ENCODE measurements at regions not wholly inside any gene's neighbourhood (a gene's known extent, or its start where the extent isn't known, plus 50 kb on each side); places are given as distances from the start of the nearest gene placed in this dataset.

DNA sequence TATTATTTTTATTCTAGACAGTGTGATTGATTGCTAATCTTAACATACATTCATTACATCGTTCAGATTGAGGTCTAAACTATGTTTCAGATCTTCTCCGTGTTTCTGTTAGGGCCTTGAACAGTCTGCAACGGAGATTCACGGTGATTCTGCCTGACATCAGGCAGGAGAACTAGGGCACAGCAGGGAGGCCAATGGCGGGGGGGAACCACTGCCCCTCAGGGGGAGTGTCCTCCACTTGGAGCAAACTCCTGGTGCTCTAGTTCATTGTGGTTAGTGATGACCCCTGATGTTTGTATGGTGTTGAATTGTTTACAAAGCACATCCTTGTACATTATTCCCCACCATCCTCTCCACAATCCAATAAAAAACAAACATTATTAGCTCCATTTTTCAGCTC lies 173.5 kb downstream of the ZNF608 start:
- Mint-ChIP-seq H3K4me1 (peaks cover 5 to 16% of the 10 kb centered on the region in 2 donors), H3K36me3 (no peaks in the 10 kb centered on the region), H3K27me3 (ENCODE audit: low read depth in 3 of 3) (peaks cover 4 to 9% (median 5%) of the 10 kb centered on the region in 3 donors), H3K4me3 (no peak overlapping the region), H3K27ac (no peak overlapping the region), H3K9me3 (peaks cover 0 to 2% (median 0%) of the 10 kb centered on the region in 6 donors)
- no peak for DNase-seq

DNA sequence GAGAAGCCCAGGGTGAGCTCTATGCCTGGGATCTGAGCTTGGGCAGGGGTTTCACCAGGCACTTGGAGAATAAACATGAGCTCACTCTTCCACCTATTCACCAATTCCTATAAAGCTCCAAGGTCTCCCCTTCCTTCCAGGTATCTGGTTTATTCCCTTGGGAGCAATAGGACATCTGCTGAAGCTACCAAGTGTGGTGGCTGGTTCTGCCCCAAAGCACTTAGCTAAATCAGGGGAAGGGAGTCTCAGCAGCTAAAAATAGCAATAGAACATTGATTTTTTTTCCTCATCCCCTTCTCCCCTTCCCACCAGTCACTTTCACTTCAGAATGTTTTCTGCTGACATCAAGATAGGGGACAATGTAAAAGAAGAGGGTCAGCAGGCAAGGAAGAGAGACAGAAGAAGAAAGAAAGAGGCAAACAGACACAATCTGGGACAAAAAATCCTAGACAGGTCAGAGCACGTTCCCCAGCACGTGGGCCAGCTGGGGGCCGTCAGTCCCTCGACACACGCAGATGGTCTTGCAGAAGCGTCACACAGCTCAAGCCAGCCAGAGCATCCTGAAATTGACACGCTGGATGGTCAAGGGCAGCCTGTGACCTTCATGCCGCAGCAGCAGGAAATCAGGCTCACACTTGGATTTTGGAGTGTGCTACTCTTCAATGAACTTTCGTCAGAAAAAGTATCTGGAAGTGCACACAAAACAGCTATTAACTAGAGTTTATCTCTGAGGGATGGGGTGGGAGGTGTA lies 176.0 kb downstream of the ZNF608 start:
- H3K36me3 Mint-ChIP-seq, result no peaks in the 10 kb centered on the region
- no peak overlapping the region for H3K27ac Mint-ChIP-seq
- H3K9me3 Mint-ChIP-seq, result peaks cover 0 to 2% (median 0%) of the 10 kb centered on the region in 6 donors
- H3K27me3 Mint-ChIP-seq (ENCODE audit: low read depth in 3 of 3), result peaks cover 3 to 8% (median 4%) of the 10 kb centered on the region in 3 donors
- H3K4me3 Mint-ChIP-seq, result no peak overlapping the region
- no peak for DNase-seq
- H3K4me1 Mint-ChIP-seq, result no peaks in the 10 kb centered on the region

DNA sequence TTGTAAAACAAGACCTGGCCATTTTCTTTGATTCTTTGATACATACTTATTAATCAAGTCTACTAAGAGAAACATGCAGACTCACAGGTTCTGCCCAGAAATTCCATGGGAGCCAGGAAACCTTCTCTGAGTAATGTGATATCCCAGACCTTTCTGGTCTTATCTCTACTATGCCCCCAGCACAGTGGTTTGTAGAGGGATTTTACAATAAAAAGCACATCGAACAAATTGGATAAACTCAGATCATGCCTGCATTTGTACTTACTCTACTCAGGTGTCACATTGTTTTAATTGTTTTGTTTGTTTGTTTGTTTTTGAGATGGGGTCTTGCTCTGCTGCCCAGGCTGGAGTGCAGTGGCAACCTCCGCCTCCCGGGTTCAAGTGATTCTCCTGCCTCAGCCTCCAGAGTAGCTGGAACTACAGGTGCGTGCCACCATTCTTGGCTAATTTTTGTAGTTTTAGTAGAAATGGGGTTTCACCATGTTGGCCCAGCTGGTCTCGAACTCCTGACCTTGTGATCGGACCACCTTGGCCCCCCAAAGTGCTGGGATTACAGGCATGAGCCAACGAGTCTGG lies 179.5 kb downstream of the ZNF608 start:
- DNase-seq, result no peak
- peaks cover 4 to 8% (median 5%) of the 10 kb centered on the region in 3 donors for H3K27me3 Mint-ChIP-seq (ENCODE audit: low read depth in 3 of 3)
- H3K36me3 Mint-ChIP-seq, result no peaks in the 10 kb centered on the region
- no peaks in the 10 kb centered on the region for H3K9me3 Mint-ChIP-seq
- no peaks in the 10 kb centered on the region for H3K4me1 Mint-ChIP-seq
- no peak overlapping the region for H3K4me3 Mint-ChIP-seq
- no peak overlapping the region for H3K27ac Mint-ChIP-seq

DNA sequence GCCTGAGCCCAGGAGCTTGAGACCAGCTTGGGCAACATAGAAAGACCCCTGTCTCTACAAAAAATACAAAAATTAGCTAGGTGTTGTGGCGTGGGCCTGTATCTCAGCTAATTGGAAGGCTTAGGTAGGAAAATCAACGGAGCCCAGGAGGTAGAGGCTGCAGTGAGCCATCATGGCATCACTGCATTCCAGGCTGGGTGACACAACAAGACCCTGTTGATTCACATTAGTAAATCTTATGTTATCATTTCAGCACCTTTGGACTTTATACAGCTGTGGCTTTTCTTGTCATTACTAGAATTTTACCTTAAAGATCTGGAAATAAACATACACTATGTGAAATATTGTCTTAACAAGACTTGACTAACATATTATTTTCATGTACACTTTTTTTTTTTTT lies 185.0 kb downstream of the ZNF608 start:
- Mint-ChIP-seq H3K27me3 (ENCODE audit: low read depth in 3 of 3) (peaks cover 0 to 5% (median 0%) of the 10 kb centered on the region in 3 donors), H3K4me1 (no peaks in the 10 kb centered on the region), H3K9me3 (no peaks in the 10 kb centered on the region), H3K36me3 (no peaks in the 10 kb centered on the region), H3K4me3 (no peak overlapping the region), H3K27ac (no peak overlapping the region)
- no peak for DNase-seq

DNA sequence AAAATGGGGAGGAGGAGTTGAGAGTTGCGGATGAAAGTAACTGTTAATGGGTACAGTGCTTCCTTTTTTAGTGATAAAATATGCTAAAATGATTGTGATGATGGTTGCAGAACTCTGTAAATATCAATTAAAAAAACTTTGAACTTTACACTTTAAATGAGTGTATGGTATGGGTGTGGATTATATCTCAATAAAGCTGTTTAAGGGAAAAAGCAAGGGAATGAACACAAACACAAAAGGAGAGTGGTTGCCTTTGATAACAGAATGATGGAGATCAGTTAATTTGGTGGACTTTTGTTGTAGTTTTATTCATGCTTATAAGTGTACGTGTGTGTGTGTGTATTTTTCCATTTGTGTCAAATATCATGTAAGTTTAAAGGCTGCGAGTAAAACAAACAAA lies 186.1 kb downstream of the ZNF608 start:
- no peak for DNase-seq
- H3K4me3 Mint-ChIP-seq, result no peak overlapping the region
- peaks cover 0 to 5% (median 0%) of the 10 kb centered on the region in 3 donors for H3K27me3 Mint-ChIP-seq (ENCODE audit: low read depth in 3 of 3)
- H3K36me3 Mint-ChIP-seq, result no peaks in the 10 kb centered on the region
- H3K27ac Mint-ChIP-seq, result no peak overlapping the region
- H3K4me1 Mint-ChIP-seq, result no peaks in the 10 kb centered on the region
- H3K9me3 Mint-ChIP-seq, result no peaks in the 10 kb centered on the region

DNA sequence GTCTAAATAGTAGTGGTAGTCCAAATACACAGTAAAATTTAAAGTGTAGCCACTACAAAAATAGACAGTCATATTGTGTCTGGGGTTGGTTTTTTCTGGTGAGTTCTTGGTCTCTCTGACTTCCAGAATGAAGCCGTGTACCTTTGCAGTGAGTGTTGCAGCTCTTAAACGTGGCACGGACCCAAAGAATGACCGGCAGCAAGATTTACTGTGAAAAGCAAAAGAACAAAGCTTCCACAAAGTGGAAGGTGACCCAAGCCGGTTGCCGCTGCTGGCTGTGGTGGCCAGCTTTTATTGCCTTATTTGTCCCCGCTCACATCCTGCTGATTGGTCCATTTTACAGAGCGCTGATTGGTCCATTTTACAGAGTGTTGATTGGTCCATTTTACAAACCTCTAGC lies 188.7 kb downstream of the ZNF608 start:
- no peak for DNase-seq
- Mint-ChIP-seq H3K9me3 (no peaks in the 10 kb centered on the region), H3K4me3 (no peak overlapping the region), H3K36me3 (no peaks in the 10 kb centered on the region), H3K27ac (no peak overlapping the region), H3K4me1 (no peaks in the 10 kb centered on the region), H3K27me3 (ENCODE audit: low read depth in 3 of 3) (peaks cover 0 to 6% (median 0%) of the 10 kb centered on the region in 3 donors)

DNA sequence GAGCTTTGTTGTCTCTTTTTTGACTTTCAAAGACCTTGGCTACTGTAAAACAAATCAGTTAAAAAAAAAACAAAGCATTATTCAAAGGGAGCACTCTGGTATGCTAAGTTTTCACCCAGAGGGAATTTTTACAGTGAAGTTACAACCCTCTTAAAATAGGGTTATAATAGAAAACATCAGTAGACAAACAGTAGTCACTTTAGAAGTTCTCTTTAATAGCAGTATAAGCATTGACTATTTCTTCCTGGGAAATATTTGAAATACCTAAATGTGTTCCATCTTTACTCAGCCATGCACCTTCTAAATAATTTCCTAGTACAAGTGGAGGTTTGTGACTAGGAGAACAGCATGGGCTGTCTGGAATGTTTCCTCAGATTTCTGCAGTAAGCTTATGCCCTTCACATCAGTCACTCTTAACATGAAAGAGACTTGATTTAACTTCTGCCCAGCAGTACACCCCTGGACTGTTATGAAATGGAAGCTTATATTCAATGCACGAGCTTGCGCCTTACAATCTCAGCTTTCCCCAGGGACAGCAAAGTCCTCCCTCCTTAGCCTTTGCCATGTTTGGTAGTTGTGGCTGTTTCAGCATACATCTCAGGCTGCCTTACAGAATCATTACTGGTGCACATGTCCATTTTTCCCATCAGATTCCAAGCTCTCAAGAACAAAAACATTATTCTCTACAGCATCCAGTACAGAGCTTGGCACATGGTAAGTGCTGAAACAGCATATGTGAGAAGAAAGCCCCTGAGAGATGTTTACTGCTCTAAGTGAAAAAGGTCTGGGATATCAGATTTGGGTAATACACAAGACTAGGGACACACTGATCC lies 191.5 kb downstream of the ZNF608 start:
- Mint-ChIP-seq H3K9me3 (no peaks in the 10 kb centered on the region), H3K36me3 (no peaks in the 10 kb centered on the region), H3K4me1 (no peaks in the 10 kb centered on the region), H3K27me3 (ENCODE audit: low read depth in 3 of 3) (peaks cover 0 to 5% (median 0%) of the 10 kb centered on the region in 3 donors), H3K27ac (no peak overlapping the region), H3K4me3 (no peak overlapping the region)
- no peak for DNase-seq

DNA sequence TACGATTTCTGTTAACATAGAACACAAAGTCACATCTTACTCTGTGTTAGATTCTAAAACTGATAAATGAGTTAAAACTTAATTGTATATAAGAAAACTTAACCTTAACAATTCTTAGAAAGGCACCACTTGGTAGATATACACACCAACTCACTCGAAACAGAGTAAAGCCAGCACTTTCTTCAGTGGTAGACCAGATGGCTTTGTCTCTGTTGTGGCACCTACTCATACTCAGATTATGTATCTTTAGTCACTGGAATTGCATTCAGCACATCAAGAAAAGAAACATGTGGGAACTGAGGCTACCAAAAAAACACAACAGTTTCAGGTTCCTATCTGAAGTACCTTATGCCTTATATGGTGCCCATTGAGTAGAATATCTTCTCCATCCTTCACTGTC lies 192.5 kb downstream of the ZNF608 start:
- H3K9me3 Mint-ChIP-seq, result no peaks in the 10 kb centered on the region
- no peaks in the 10 kb centered on the region for H3K4me1 Mint-ChIP-seq
- H3K4me3 Mint-ChIP-seq, result no peak overlapping the region
- no peaks in the 10 kb centered on the region for H3K36me3 Mint-ChIP-seq
- no peak overlapping the region for H3K27ac Mint-ChIP-seq
- peaks cover 0 to 6% (median 0%) of the 10 kb centered on the region in 3 donors for H3K27me3 Mint-ChIP-seq (ENCODE audit: low read depth in 3 of 3)
- DNase-seq, result no peak

DNA sequence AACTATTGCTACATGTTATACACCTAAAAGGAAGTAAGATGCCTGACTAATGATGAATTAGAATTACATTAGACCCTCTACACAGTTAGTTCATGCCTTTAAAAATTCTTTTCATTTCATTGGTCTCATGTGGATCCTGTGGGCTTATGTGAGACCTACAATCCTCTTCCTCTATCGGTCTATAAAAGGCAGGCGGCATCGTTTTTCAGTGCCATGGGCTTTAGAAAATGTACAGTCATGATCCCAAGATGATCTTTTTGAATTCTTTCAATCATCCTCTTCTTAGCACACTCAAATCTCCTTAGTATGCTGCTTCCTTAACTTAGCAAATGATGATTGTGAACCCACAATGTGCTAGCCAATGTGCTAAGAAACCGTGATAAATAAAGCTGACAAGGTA lies 193.9 kb downstream of the ZNF608 start:
- Mint-ChIP-seq H3K36me3 (no peaks in the 10 kb centered on the region), H3K27ac (no peak overlapping the region), H3K27me3 (ENCODE audit: low read depth in 3 of 3) (peaks cover 0 to 6% (median 0%) of the 10 kb centered on the region in 3 donors), H3K4me1 (no peaks in the 10 kb centered on the region), H3K9me3 (peaks cover 0 to 3% (median 0%) of the 10 kb centered on the region in 6 donors), H3K4me3 (no peak overlapping the region)
- no peak for DNase-seq

DNA sequence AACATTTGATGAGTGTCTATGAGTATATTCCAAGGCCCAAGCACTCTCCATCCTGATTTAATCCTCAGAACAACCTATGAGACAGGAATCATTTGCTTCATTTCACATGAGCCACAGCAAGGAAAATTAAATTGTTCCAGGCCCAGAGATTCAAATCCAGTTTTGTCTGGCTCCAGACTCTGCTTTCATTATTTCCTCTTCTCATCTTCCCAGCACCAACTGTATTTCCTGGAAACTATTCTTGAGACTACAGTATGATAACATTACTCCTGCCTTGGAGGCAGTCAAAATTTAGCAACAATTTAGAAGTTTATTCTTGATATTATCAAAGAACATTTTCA lies 194.5 kb downstream of the ZNF608 start:
- Mint-ChIP-seq H3K36me3 (no peaks in the 10 kb centered on the region), H3K27me3 (ENCODE audit: low read depth in 3 of 3) (peaks cover 0 to 5% (median 0%) of the 10 kb centered on the region in 3 donors), H3K9me3 (peaks cover 0 to 3% (median 0%) of the 10 kb centered on the region in 6 donors), H3K4me3 (no peak overlapping the region), H3K4me1 (no peaks in the 10 kb centered on the region), H3K27ac (no peak overlapping the region)
- no peak for DNase-seq

DNA sequence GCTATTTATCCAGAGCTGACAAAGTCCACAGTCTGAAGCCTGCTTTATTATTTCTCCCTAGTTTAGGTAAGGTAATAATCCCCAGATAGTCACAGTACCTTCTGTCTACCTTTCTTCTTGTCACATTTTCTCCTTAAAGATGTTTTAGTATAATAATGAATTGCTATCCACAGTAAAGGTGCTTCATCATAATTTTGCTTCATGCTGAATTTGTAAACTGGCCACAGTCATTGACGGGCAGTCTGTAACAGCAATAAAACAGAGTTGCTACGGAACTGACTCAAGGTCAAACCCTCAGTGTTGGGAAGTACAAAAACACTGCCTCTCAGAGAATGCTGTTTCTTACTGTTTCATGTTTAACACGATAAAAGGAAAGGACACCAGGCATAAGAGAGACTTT lies 195.7 kb downstream of the ZNF608 start:
- Mint-ChIP-seq H3K27ac (no peak overlapping the region), H3K36me3 (no peaks in the 10 kb centered on the region), H3K4me3 (no peak overlapping the region), H3K9me3 (peaks cover 0 to 3% (median 0%) of the 10 kb centered on the region in 6 donors), H3K27me3 (ENCODE audit: low read depth in 3 of 3) (peaks cover 0 to 6% (median 0%) of the 10 kb centered on the region in 3 donors), H3K4me1 (no peaks in the 10 kb centered on the region)
- no peak for DNase-seq

DNA sequence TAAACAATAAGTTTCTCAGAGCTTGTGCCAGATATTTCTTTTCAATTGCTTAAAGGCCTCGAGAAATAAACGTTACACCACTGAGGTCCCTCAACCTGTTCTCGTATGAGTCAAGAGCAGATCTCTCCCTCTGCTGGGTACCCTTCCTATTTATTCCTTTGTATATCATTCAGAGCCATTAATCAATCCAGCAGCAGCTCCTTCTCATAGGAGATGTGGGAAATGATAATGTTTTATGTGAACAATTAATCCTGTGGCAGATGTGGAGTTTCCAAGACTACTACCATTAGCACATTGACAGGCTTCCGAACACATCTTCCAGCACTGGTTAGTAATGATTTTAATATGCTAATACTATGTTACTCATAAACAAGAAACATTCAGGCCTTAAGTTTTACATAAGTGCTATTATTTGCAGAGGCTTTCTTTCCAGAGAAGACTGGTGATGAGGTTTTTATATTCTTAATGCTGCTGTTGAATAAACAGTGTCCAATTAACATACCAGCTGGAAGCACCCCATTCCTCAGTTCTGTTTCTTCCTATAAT lies 196.5 kb downstream of the ZNF608 start:
- Mint-ChIP-seq H3K4me3 (no peak overlapping the region), H3K27me3 (ENCODE audit: low read depth in 3 of 3) (peaks cover 0 to 6% (median 0%) of the 10 kb centered on the region in 3 donors), H3K27ac (no peak overlapping the region), H3K9me3 (peaks cover 0 to 3% (median 0%) of the 10 kb centered on the region in 6 donors), H3K36me3 (no peaks in the 10 kb centered on the region), H3K4me1 (no peaks in the 10 kb centered on the region)
- no peak for DNase-seq

DNA sequence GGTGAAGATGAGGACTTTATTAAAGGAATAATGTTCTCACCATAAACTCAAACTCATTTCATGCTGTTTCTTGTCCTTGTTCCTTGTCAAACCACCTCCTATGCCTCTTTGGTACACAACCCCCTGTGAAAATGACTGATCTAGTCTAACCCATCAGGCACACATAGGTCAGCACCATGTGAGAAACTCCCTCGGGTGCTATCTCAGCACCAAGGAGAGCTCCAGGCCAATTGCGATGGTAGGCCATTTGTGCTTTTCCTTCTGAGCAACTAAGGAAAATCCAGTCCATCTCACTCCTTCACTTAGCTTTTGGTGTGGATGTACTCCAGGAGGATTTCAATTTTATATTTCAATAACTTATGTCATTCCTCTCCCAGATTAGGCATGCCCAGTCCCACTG lies 199.8 kb downstream of the ZNF608 start:
- Mint-ChIP-seq H3K9me3 (peaks cover 0 to 3% (median 0%) of the 10 kb centered on the region in 6 donors), H3K36me3 (peaks cover 0 to 4% (median 0%) of the 10 kb centered on the region in 3 donors), H3K27me3 (ENCODE audit: low read depth in 3 of 3) (peaks cover 0 to 5% (median 5%) of the 10 kb centered on the region in 3 donors), H3K4me1 (peaks cover 10 to 13% of the 10 kb centered on the region in 2 donors), H3K4me3 (no peak overlapping the region), H3K27ac (no peak overlapping the region)
- no peak for DNase-seq

Measured in immature natural killer cell (primary cell).